GM21723 (cell line): ENCODE measurements at regions not wholly inside any gene's neighbourhood (a gene's known extent, or its start where the extent isn't known, plus 50 kb on each side); places are given as distances from the start of the nearest gene placed in this dataset.
"Not testable (repeated sequence)": the region's sequence is repeated elsewhere in the genome, so short reads cannot be mapped to it uniquely, and the experiment has no call there.

ENCODE experiments used
- ATAC-seq: cut with Tn5 transposase; IDR thresholded peaks from one replicate; pipeline ENCODE4 v1.9.1; 2021; ENCODE audit warnings: mild to moderate bottlenecking, moderate library complexity; ENCODE audit not compliant: unreplicated experiment

GRCh38 chr4:177494791-177495190, 52.6 kb upstream of the AGA start:
- no peak for ATAC-seq

GRCh38 chr4:177495626-177496025, 53.4 kb upstream of the AGA start:
- not testable (repeated sequence) for ATAC-seq

- ATAC-seq = no peak
Observed at GRCh38 chr4:177499537-177499936, 57.3 kb upstream of the AGA start.

GRCh38 chr4:177505171-177505615, 63.0 kb upstream of the AGA start:
- ATAC-seq = no peak

GRCh38 chr4:177508662-177509061, 66.4 kb upstream of the AGA start:
- ATAC-seq = no peak

GRCh38 chr4:177509226-177509745, 67.0 kb upstream of the AGA start:
- ATAC-seq = no peak

GRCh38 chr4:177511611-177512010, 69.4 kb upstream of the AGA start:
- no peak for ATAC-seq

GRCh38 chr4:177512646-177513045, 70.4 kb upstream of the AGA start:
- ATAC-seq = no peak

- ATAC-seq = no peak
Observed at GRCh38 chr4:177517862-177518261, 75.6 kb upstream of the AGA start.

- no peak for ATAC-seq
Observed at GRCh38 chr4:177519481-177520260, 77.4 kb upstream of the AGA start.

- ATAC-seq = no peak
Observed at GRCh38 chr4:177528620-177529019, 86.4 kb upstream of the AGA start.

- no peak for ATAC-seq
Observed at GRCh38 chr4:177530561-177530960, 88.3 kb upstream of the AGA start.

- no peak for ATAC-seq
Observed at GRCh38 chr4:177532358-177532757, 90.1 kb upstream of the AGA start.

- ATAC-seq = not testable (repeated sequence)
Observed at GRCh38 chr4:177534841-177535240, 92.6 kb upstream of the AGA start.

- ATAC-seq = no peak
Observed at GRCh38 chr4:177546745-177547144, 104.5 kb upstream of the AGA start.

- ATAC-seq = no peak
Observed at GRCh38 chr4:177547985-177548384, 105.7 kb upstream of the AGA start.

GRCh38 chr4:177555007-177555574, 112.9 kb upstream of the AGA start:
- peak; percentile 57 for ATAC-seq

- no peak for ATAC-seq
Observed at GRCh38 chr4:177557416-177557815, 115.2 kb upstream of the AGA start.

- no peak for ATAC-seq
Observed at GRCh38 chr4:177558995-177559394, 116.8 kb upstream of the AGA start.

- no peak for ATAC-seq
Observed at GRCh38 chr4:177562163-177562562, 119.9 kb upstream of the AGA start.

- no peak for ATAC-seq
Observed at GRCh38 chr4:177562859-177563258, 120.6 kb upstream of the AGA start.

GRCh38 chr4:177566691-177567090, 124.5 kb upstream of the AGA start:
- no peak for ATAC-seq
